ENCODE measurements at regions not wholly inside any gene's neighbourhood (a gene's known extent, or its start where the extent isn't known, plus 50 kb on each side); places are given as distances from the start of the nearest gene placed in this dataset.

DNA sequence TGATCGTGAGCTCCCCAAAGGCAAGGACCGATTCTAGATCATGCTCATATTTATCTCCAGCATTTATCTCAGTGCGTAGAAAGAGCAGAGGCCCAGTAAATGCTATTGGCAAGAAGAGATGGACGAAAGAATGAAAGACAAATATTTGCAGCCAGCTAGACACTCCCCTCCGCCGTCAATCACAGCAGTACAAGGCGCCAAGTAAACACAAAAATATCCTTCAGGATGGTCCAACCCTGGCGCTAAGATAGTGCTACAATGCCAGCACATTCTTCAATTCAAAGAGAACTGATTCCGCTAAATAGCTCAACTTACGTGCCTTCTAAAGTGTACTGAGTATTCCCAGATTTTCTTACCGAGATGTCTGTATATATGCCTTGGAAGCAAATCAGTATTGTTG, 114.5 kb downstream of the DDX53 start:
- no peaks in the 10 kb centered on the region for H3K9me3 ChIP-seq
- H3K27me3 ChIP-seq (replicated peaks in 1 of 2; ENCODE audit: control insufficient read depth in 2 of 2, extremely low read depth in 1 of 2, insufficient read depth in 2 of 2, low read length in 1 of 2) = no peaks in the 10 kb centered on the region
- CTCF ChIA-PET = no interaction called here
- H3K4me1 ChIP-seq (ENCODE audit: control insufficient read depth in 1 of 2, extremely low read depth in 1 of 2, insufficient read depth in 2 of 2, low read length in 2 of 2) = no peaks in the 10 kb centered on the region
- no peak overlapping the region for H3K4me3 ChIP-seq (ENCODE audit: control insufficient read depth in 1 of 2, extremely low read depth in 1 of 2, low read length in 1 of 2)
- POLR2A ChIA-PET = no interaction called here
- H3K27ac ChIP-seq (ENCODE audit: low read length) = no peak overlapping the region
- Mint-ChIP-seq H3K9me3 (peaks cover 0 to 4% (median 0%) of the 10 kb centered on the region in 3 donors), H3K4me1 (no peaks in the 10 kb centered on the region), H3K36me3 (no peaks in the 10 kb centered on the region), H3K27me3 (no peaks in the 10 kb centered on the region), H3K4me3 (no peak overlapping the region), H3K27ac (no peak overlapping the region)
- no peak for ATAC-seq (replicated peaks in 1 of 4)
- 100% methylated on average over 1 of the region's 11 CpGs for whole genome bisulfite sequencing (ENCODE audit: insufficient coverage)
- no peaks in the 10 kb centered on the region for H3K36me3 ChIP-seq (ENCODE audit: control insufficient read depth in 2 of 2, extremely low read depth in 1 of 2, insufficient read depth in 1 of 2, low read length in 1 of 2)
- DNase-seq = no peak

DNA sequence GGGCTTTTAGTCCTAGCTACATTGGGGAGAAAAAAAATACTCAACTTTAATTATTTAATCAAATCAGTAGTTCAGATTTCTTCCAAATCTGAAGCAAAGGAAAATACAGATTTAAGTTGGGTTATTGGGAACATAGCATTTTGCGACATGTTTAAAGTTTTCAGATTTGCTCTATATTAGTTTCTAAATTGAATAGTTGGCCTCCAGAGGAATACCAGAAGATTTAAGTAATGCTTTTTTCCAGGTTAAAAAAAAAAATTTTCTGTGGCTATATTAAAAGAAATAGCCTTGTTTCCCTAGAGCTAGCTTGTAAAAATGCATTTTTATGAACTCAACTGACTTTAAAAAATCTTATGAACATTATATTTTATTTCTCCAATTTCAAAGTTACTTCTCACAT, 115.9 kb downstream of the DDX53 start:
- no peak overlapping the region for H3K27ac Mint-ChIP-seq
- no peaks in the 10 kb centered on the region for H3K27me3 Mint-ChIP-seq
- H3K36me3 Mint-ChIP-seq = no peaks in the 10 kb centered on the region
- H3K4me1 ChIP-seq (ENCODE audit: control insufficient read depth in 1 of 2, extremely low read depth in 1 of 2, insufficient read depth in 2 of 2, low read length in 2 of 2) = no peaks in the 10 kb centered on the region
- no CpG with 5 or more reads among the region's 1 CpG for WGBS (ENCODE audit: insufficient coverage)
- no peaks in the 10 kb centered on the region for H3K27me3 ChIP-seq (replicated peaks in 1 of 2; ENCODE audit: control insufficient read depth in 2 of 2, extremely low read depth in 1 of 2, insufficient read depth in 2 of 2, low read length in 1 of 2)
- peaks cover 0 to 4% (median 0%) of the 10 kb centered on the region in 3 donors for H3K9me3 Mint-ChIP-seq
- ChIA-PET POLR2A (interaction anchor here in 1 of 2 donors (0.7 kb wide), 1 partner anchor 300 kb away, joined by 8 read pairs; no protein-coding TSS in a partner anchor), CTCF (no interaction called here)
- H3K4me3 ChIP-seq (ENCODE audit: control insufficient read depth in 1 of 2, extremely low read depth in 1 of 2, low read length in 1 of 2) = no peak overlapping the region
- no peaks in the 10 kb centered on the region for H3K4me1 Mint-ChIP-seq
- no peaks in the 10 kb centered on the region for H3K9me3 ChIP-seq
- DNase-seq (no peak), ATAC-seq (replicated peaks in 1 of 4) (no peak)
- H3K36me3 ChIP-seq (ENCODE audit: control insufficient read depth in 2 of 2, extremely low read depth in 1 of 2, insufficient read depth in 1 of 2, low read length in 1 of 2) = no peaks in the 10 kb centered on the region
- H3K4me3 Mint-ChIP-seq = no peak overlapping the region
- no peak overlapping the region for H3K27ac ChIP-seq (ENCODE audit: low read length)

DNA sequence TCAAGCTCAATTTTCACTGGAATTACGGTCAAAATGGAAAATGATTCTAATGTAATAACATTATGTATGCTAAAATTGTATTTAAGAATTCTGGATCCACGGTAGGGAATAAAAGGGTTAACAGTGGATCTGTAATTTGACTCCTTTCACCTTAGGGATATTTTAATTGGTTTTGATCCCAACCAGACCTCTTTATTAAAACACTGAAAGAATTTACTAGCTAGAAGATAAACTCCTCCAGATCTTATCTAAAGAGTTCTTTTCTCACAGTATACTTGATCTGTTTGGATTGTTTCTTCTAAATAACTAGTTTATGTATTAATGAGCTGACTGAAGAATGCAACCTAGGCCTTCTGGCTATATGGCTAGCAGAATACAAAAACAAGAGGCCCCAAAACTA, 118.4 kb downstream of the DDX53 start:
- no peak for DNase-seq
- no peaks in the 10 kb centered on the region for H3K27me3 Mint-ChIP-seq
- ChIA-PET CTCF (no interaction called here), POLR2A (no interaction called here)
- Histone ChIP-seq H3K27ac (ENCODE audit: low read length) (no peak overlapping the region), H3K27me3 (replicated peaks in 1 of 2; ENCODE audit: control insufficient read depth in 2 of 2, extremely low read depth in 1 of 2, insufficient read depth in 2 of 2, low read length in 1 of 2) (no peaks in the 10 kb centered on the region), H3K4me1 (ENCODE audit: control insufficient read depth in 1 of 2, extremely low read depth in 1 of 2, insufficient read depth in 2 of 2, low read length in 2 of 2) (no peaks in the 10 kb centered on the region), H3K4me3 (ENCODE audit: control insufficient read depth in 1 of 2, extremely low read depth in 1 of 2, low read length in 1 of 2) (no peak overlapping the region), H3K9me3 (no peaks in the 10 kb centered on the region), H3K36me3 (ENCODE audit: control insufficient read depth in 2 of 2, extremely low read depth in 1 of 2, insufficient read depth in 1 of 2, low read length in 1 of 2) (no peaks in the 10 kb centered on the region)
- WGBS (ENCODE audit: insufficient coverage) = no CpG with 5 or more reads among the region's 2 CpGs
- H3K4me3 Mint-ChIP-seq = no peak overlapping the region
- no peaks in the 10 kb centered on the region for H3K4me1 Mint-ChIP-seq
- peaks cover 0 to 4% (median 0%) of the 10 kb centered on the region in 3 donors for H3K9me3 Mint-ChIP-seq
- H3K36me3 Mint-ChIP-seq = no peaks in the 10 kb centered on the region
- H3K27ac Mint-ChIP-seq = no peak overlapping the region
- no peak for ATAC-seq (replicated peaks in 1 of 4)

DNA sequence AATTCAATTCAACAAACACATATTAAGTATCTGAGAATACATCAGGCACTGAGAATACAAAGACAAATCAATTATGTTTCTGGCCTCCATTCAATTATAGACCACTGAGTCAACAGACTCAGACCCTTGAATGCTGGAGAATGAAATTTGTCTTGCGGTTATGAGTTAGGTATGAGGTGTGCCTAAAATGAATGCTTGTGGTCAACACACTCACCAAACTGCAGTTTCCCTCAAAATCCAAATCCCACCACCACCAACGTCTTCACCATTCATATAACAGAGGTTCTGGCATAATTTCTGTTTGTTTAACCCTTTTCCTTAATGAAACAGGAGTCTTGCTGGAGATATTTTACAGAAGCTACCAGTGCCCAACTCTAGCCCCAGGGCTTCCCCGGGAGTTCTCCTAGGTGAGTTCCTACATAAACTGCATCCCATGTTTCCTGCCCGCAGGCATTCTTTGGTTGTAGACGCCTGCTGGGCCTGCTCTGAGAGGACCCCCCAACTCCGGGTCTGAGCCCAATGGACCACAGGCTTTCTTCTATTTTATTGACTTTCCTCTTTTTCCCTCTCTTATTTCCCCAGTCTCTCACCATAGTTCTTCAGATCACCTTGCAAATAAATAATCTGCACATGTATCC, 119.2 kb downstream of the DDX53 start:
- H3K4me1 ChIP-seq (ENCODE audit: control insufficient read depth in 1 of 2, extremely low read depth in 1 of 2, insufficient read depth in 2 of 2, low read length in 2 of 2) = no peaks in the 10 kb centered on the region
- ATAC-seq (replicated peaks in 1 of 4) (no peak), DNase-seq (no peak)
- no peaks in the 10 kb centered on the region for H3K9me3 ChIP-seq
- no peak overlapping the region for H3K4me3 ChIP-seq (ENCODE audit: control insufficient read depth in 1 of 2, extremely low read depth in 1 of 2, low read length in 1 of 2)
- Mint-ChIP-seq H3K9me3 (peaks cover 0 to 2% (median 0%) of the 10 kb centered on the region in 3 donors), H3K27me3 (no peaks in the 10 kb centered on the region), H3K4me3 (no peak overlapping the region), H3K4me1 (no peaks in the 10 kb centered on the region), H3K36me3 (no peaks in the 10 kb centered on the region), H3K27ac (no peak overlapping the region)
- 100% methylated on average over 2 of the region's 6 CpGs for WGBS (ENCODE audit: insufficient coverage)
- ChIA-PET POLR2A (no interaction called here), CTCF (no interaction called here)
- no peaks in the 10 kb centered on the region for H3K36me3 ChIP-seq (ENCODE audit: control insufficient read depth in 2 of 2, extremely low read depth in 1 of 2, insufficient read depth in 1 of 2, low read length in 1 of 2)
- H3K27ac ChIP-seq (ENCODE audit: low read length) = no peak overlapping the region
- H3K27me3 ChIP-seq (replicated peaks in 1 of 2; ENCODE audit: control insufficient read depth in 2 of 2, extremely low read depth in 1 of 2, insufficient read depth in 2 of 2, low read length in 1 of 2) = no peaks in the 10 kb centered on the region

DNA sequence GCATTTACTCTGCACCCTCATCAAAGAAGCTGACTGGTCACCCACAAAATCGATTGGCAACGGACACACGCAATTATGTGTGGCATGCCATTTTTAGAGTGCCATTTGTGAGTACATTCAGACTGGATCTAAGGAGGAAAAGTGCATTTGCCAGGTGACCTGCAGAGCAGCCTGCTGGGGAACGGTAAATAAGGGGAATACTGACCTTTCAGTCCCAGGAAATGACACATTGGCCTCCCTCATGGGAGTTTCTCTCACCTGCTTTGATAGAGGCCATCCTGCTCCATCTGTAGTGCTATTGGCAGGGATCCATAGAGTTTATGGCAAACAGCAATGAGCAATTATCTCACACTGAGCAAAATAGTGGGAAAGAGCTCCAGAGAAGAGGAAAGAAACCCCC, 127.8 kb downstream of the DDX53 start:
- no peaks in the 10 kb centered on the region for H3K9me3 Mint-ChIP-seq
- Histone ChIP-seq H3K36me3 (ENCODE audit: control insufficient read depth in 2 of 2, extremely low read depth in 1 of 2, insufficient read depth in 1 of 2, low read length in 1 of 2) (no peaks in the 10 kb centered on the region), H3K4me1 (ENCODE audit: control insufficient read depth in 1 of 2, extremely low read depth in 1 of 2, insufficient read depth in 2 of 2, low read length in 2 of 2) (no peaks in the 10 kb centered on the region), H3K4me3 (ENCODE audit: control insufficient read depth in 1 of 2, extremely low read depth in 1 of 2, low read length in 1 of 2) (no peak overlapping the region), H3K9me3 (no peaks in the 10 kb centered on the region), H3K27ac (ENCODE audit: low read length) (no peak overlapping the region), H3K27me3 (replicated peaks in 1 of 2; ENCODE audit: control insufficient read depth in 2 of 2, extremely low read depth in 1 of 2, insufficient read depth in 2 of 2, low read length in 1 of 2) (no peaks in the 10 kb centered on the region)
- CTCF ChIA-PET = no interaction called here
- no peak overlapping the region for H3K4me3 Mint-ChIP-seq
- no peak for DNase-seq
- no peak for ATAC-seq (replicated peaks in 1 of 4)
- no peaks in the 10 kb centered on the region for H3K4me1 Mint-ChIP-seq
- POLR2A ChIA-PET = no interaction called here
- H3K27me3 Mint-ChIP-seq = peaks cover 0 to 6% of the 10 kb centered on the region in 2 donors
- H3K36me3 Mint-ChIP-seq = no peaks in the 10 kb centered on the region
- 100% methylated on average over 1 of the region's 4 CpGs for WGBS (ENCODE audit: insufficient coverage)
- no peak overlapping the region for H3K27ac Mint-ChIP-seq

DNA sequence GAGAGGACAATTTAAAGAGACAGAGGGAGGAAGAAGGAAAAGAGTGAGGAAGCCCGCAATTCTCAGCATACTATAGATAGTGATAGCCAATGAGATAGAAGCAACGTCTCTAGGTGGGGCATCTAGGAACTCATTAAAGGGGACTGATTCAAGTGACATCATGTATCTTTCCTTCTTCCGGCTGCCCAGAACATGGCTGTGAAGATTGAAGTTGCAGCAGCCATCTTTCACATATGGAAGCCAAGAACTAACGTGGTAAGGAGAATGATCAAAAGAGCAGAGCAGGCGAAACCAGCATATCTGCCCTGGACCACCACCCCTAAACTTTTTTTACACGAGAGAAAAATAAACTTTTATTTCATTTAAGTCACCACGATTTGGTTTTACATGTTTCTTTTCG, 133.8 kb downstream of the DDX53 start:
- POLR2A ChIA-PET = no interaction called here
- peaks cover 0 to 13% of the 10 kb centered on the region in 2 donors for H3K27me3 Mint-ChIP-seq
- no peak overlapping the region for H3K4me3 ChIP-seq (ENCODE audit: control insufficient read depth in 1 of 2, extremely low read depth in 1 of 2, low read length in 1 of 2)
- H3K9me3 Mint-ChIP-seq = no peaks in the 10 kb centered on the region
- no peaks in the 10 kb centered on the region for H3K36me3 Mint-ChIP-seq
- no peak overlapping the region for H3K4me3 Mint-ChIP-seq
- no peaks in the 10 kb centered on the region for H3K9me3 ChIP-seq
- H3K4me1 ChIP-seq (ENCODE audit: control insufficient read depth in 1 of 2, extremely low read depth in 1 of 2, insufficient read depth in 2 of 2, low read length in 2 of 2) = no peaks in the 10 kb centered on the region
- no peak overlapping the region for H3K27ac ChIP-seq (ENCODE audit: low read length)
- CTCF ChIA-PET = no interaction called here
- ATAC-seq (replicated peaks in 1 of 4) (no peak), DNase-seq (no peak)
- no peaks in the 10 kb centered on the region for H3K4me1 Mint-ChIP-seq
- H3K27me3 ChIP-seq (replicated peaks in 1 of 2; ENCODE audit: control insufficient read depth in 2 of 2, extremely low read depth in 1 of 2, insufficient read depth in 2 of 2, low read length in 1 of 2) = no peaks in the 10 kb centered on the region
- no peaks in the 10 kb centered on the region for H3K36me3 ChIP-seq (ENCODE audit: control insufficient read depth in 2 of 2, extremely low read depth in 1 of 2, insufficient read depth in 1 of 2, low read length in 1 of 2)
- H3K27ac Mint-ChIP-seq = no peak overlapping the region
- WGBS (ENCODE audit: insufficient coverage) = no CpG with 5 or more reads among the region's 8 CpGs

DNA sequence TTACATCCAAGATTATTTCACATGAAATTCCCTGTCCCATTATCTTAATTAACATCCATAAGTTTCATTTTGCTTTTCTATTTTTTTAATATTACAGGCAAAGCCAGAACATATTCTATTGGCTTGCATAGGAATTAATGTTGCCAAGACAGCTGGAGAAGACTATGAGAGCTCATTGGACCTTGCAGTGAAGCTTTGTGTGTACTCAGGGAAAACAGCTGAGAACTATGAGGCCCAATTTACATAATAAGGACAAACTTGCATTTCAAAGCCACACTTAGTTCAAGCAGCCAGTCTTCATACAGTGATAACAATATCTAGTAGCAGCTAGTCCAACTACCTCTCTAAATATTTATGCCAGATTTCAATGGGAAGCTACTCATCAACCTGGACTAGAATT, 134.4 kb downstream of the DDX53 start:
- ATAC-seq (replicated peaks in 1 of 4) (no peak), DNase-seq (no peak)
- Histone ChIP-seq H3K27ac (ENCODE audit: low read length) (no peak overlapping the region), H3K36me3 (ENCODE audit: control insufficient read depth in 2 of 2, extremely low read depth in 1 of 2, insufficient read depth in 1 of 2, low read length in 1 of 2) (no peaks in the 10 kb centered on the region), H3K4me3 (ENCODE audit: control insufficient read depth in 1 of 2, extremely low read depth in 1 of 2, low read length in 1 of 2) (no peak overlapping the region), H3K9me3 (no peaks in the 10 kb centered on the region), H3K27me3 (replicated peaks in 1 of 2; ENCODE audit: control insufficient read depth in 2 of 2, extremely low read depth in 1 of 2, insufficient read depth in 2 of 2, low read length in 1 of 2) (no peaks in the 10 kb centered on the region), H3K4me1 (ENCODE audit: control insufficient read depth in 1 of 2, extremely low read depth in 1 of 2, insufficient read depth in 2 of 2, low read length in 2 of 2) (no peaks in the 10 kb centered on the region)
- peaks cover 0 to 13% of the 10 kb centered on the region in 2 donors for H3K27me3 Mint-ChIP-seq
- H3K9me3 Mint-ChIP-seq = no peaks in the 10 kb centered on the region
- POLR2A ChIA-PET = no interaction called here
- no peak overlapping the region for H3K4me3 Mint-ChIP-seq
- no peaks in the 10 kb centered on the region for H3K4me1 Mint-ChIP-seq
- CTCF ChIA-PET = no interaction called here
- H3K36me3 Mint-ChIP-seq = no peaks in the 10 kb centered on the region
- no peak overlapping the region for H3K27ac Mint-ChIP-seq

Data from T-cell (primary cell).